ENCODE measurements at regions not wholly inside any gene's neighbourhood (a gene's known extent, or its start where the extent isn't known, plus 50 kb on each side); places are given as distances from the start of the nearest gene placed in this dataset.

- TF ChIP-seq FOXA1 (IDR thresholded peaks at IDR 0.05) (no peak), ZNF384 (IDR thresholded peaks at IDR 0.05) (no peak), FOXK2 (IDR thresholded peaks at IDR 0.05) (no peak), SP1 (IDR thresholded peaks at IDR 0.05) (no peak), BHLHE40 (IDR thresholded peaks at IDR 0.05; ENCODE audit: borderline replicate concordance) (no peak), ARNT (IDR thresholded peaks at IDR 0.05) (no peak), FOXM1 (IDR thresholded peaks at IDR 0.05; ENCODE audit: borderline replicate concordance) (no peak)
- ChIA-PET CTCF (no interaction called here), POLR2A (no interaction called here)
- no peak for DNase-seq (ENCODE audit: extremely low spot score)
These were observed 798.0 kb upstream of the MGAT4C start for GRCh38 chr12:87054226-87054625.

DNA sequence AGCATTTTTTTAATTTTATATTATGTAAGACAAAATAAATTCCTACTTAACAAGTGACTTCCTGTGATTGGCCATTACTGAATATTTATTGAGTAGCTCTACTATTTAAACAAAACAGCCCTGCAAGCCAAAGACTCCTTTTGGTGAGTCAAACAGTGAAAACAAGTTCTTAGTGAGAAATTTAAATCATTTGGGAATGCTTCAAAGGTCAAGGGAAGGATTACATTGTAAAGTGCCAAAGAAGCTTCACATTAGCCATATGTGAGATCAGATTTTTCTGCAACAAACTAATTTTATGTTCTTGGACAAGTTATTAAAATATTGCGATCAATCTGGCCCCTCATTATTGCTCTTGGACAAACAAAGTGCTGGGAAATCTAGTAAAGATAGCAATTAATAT is 795.4 kb upstream of the MGAT4C start:
- ChIA-PET CTCF (interaction anchor here (0.7 kb wide), 1 partner anchor 41 kb away, joined by 3 read pairs; no protein-coding TSS in a partner anchor), POLR2A (no interaction called here)
- no peak for DNase-seq (ENCODE audit: extremely low spot score)
- TF ChIP-seq FOXK2 (IDR thresholded peaks at IDR 0.05) (no peak), SP1 (IDR thresholded peaks at IDR 0.05) (no peak), FOXM1 (IDR thresholded peaks at IDR 0.05; ENCODE audit: borderline replicate concordance) (no peak), TARDBP (IDR thresholded peaks at IDR 0.05) (no peak), ELF4 (IDR thresholded peaks at IDR 0.05) (no peak), CTBP1 (IDR thresholded peaks at IDR 0.05; ENCODE audit: borderline replicate concordance) (no peak)

GRCh38 chr12:87047691-87048090 is 791.5 kb upstream of the MGAT4C start:
- DNase-seq (ENCODE audit: extremely low spot score) = no peak
- ChIA-PET CTCF (no interaction called here), POLR2A (no interaction called here)
- TF ChIP-seq FOXA1 (IDR thresholded peaks at IDR 0.05) (no peak), LEF1 (IDR thresholded peaks at IDR 0.05; ENCODE audit: borderline replicate concordance) (no peak), TARDBP (IDR thresholded peaks at IDR 0.05) (no peak), BHLHE40 (IDR thresholded peaks at IDR 0.05; ENCODE audit: borderline replicate concordance) (no peak), NFRKB (IDR thresholded peaks at IDR 0.05) (no peak), ZNF384 (IDR thresholded peaks at IDR 0.05) (no peak), L3MBTL2 (conservative IDR thresholded peaks at IDR 0.05) (no peak)
- TF ChIP-seq, protein P1, sequence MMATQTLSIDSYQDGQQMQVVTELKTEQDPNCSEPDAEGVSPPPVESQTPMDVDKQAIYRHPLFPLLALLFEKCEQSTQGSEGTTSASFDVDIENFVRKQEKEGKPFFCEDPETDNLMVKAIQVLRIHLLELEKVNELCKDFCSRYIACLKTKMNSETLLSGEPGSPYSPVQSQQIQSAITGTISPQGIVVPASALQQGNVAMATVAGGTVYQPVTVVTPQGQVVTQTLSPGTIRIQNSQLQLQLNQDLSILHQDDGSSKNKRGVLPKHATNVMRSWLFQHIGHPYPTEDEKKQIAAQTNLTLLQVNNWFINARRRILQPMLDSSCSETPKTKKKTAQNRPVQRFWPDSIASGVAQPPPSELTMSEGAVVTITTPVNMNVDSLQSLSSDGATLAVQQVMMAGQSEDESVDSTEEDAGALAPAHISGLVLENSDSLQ (IDR thresholded peaks at IDR 0.05) = no peak

DNA sequence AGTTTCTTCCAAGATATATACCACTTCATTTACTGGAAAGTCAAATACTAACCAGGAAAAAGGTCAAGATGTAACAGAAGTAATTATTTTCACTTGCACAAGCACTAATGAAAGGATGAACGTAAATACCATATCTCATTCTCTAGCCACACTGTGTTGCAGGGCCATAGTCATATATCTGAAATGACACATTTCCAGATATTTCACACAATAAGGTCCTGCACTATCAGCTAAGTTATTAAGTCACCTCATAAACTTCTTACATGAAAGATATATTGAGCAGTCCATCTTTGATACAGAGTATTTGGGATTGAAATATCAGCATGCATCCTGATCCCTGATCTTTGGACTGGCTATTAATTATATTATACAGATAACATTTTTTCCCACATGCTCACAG is 783.3 kb upstream of the MGAT4C start:
- no peak for TF ChIP-seq ZNF384 (IDR thresholded peaks at IDR 0.05)
- no peak for TF ChIP-seq SP1 (IDR thresholded peaks at IDR 0.05)
- no peak for TF ChIP-seq ELF4 (IDR thresholded peaks at IDR 0.05)
- POLR2A ChIA-PET = no interaction called here
- CTCF ChIA-PET = no interaction called here
- no peak for DNase-seq (ENCODE audit: extremely low spot score)

DNA sequence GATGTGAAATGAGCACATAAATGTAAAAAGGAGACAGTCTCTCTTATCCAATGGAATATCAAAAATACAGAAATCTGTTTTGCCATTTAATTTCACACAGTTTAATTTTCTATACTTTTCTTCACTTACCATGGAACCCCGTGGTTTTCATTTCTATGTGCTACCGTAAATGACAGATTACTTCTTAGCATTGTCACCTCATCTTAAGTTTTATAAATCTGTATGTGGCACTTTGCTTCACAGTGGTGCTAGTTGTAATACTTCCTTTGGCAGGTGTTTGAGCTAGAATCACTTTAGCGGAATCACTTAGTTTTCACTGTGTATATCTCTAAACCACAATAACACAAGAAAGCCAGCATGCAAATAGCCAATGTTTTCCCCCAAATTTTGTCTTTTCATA is 781.9 kb upstream of the MGAT4C start:
- TF ChIP-seq, protein P1 (IDR thresholded peaks at IDR 0.05) = no peak
- no peak for TF ChIP-seq CTBP1 (IDR thresholded peaks at IDR 0.05; ENCODE audit: borderline replicate concordance)
- TF ChIP-seq ZNF384 (IDR thresholded peaks at IDR 0.05) = no peak
- no peak for TF ChIP-seq NFRKB (IDR thresholded peaks at IDR 0.05)
- TF ChIP-seq TARDBP (IDR thresholded peaks at IDR 0.05) = no peak
- TF ChIP-seq FOXM1 (IDR thresholded peaks at IDR 0.05; ENCODE audit: borderline replicate concordance) = no peak
- TF ChIP-seq ELF4 (IDR thresholded peaks at IDR 0.05) = no peak
- no peak for TF ChIP-seq SUZ12 (IDR thresholded peaks at IDR 0.05)
- no peak for TF ChIP-seq BHLHE40 (IDR thresholded peaks at IDR 0.05; ENCODE audit: borderline replicate concordance)
- no peak for TF ChIP-seq FOXA1 (IDR thresholded peaks at IDR 0.05)
- TF ChIP-seq L3MBTL2 (conservative IDR thresholded peaks at IDR 0.05) = no peak
- no peak for TF ChIP-seq ARNT (IDR thresholded peaks at IDR 0.05)
- no peak for TF ChIP-seq HDGF (IDR thresholded peaks at IDR 0.05; ENCODE audit: borderline replicate concordance)
- no peak for TF ChIP-seq LEF1 (IDR thresholded peaks at IDR 0.05; ENCODE audit: borderline replicate concordance)
- no peak for TF ChIP-seq FOXK2 (IDR thresholded peaks at IDR 0.05)
- no peak for TF ChIP-seq SP1 (IDR thresholded peaks at IDR 0.05)
- no peak for DNase-seq (ENCODE audit: extremely low spot score)
- POLR2A ChIA-PET = no interaction called here

GRCh38 chr12:87025976-87026375 is 769.8 kb upstream of the MGAT4C start:
- CTCF ChIA-PET = no interaction called here
- POLR2A ChIA-PET = no interaction called here

More for the DNA sequence above, 781.9 kb upstream of the MGAT4C start:
- CTCF ChIA-PET = no interaction called here

DNA sequence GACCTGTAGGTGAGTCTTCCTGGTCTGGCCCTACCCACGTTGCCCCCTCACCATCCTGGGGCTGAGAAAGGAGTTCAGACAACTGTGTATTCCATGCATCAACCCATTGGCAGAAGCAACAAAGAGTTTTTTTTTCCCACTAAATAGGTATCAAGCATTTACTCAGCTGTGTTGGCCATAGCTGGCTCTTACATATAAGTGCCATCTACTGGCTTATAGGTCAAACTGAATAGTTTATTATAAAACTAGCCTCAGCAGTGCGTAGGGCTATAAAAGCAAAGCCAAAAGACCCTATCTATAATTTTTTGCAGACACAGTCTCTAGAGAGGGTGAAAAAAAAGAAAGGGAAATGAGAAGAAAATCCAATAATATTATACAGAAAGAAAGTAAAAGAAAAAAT is 765.2 kb upstream of the MGAT4C start:
- CTCF ChIA-PET = no interaction called here
- no peak for DNase-seq (ENCODE audit: extremely low spot score)
- POLR2A ChIA-PET = no interaction called here
- TF ChIP-seq L3MBTL2 (conservative IDR thresholded peaks at IDR 0.05) (no peak), LEF1 (IDR thresholded peaks at IDR 0.05; ENCODE audit: borderline replicate concordance) (no peak), HDGF (IDR thresholded peaks at IDR 0.05; ENCODE audit: borderline replicate concordance) (no peak), ARNT (IDR thresholded peaks at IDR 0.05) (no peak)
- TF ChIP-seq, protein P1 (IDR thresholded peaks at IDR 0.05) = no peak

More at GRCh38 chr12:87025976-87026375, 769.8 kb upstream of the MGAT4C start:
- DNase-seq (ENCODE audit: extremely low spot score) = no peak
- TF ChIP-seq FOXA1 (IDR thresholded peaks at IDR 0.05) = no peak
- TF ChIP-seq, protein P1 (IDR thresholded peaks at IDR 0.05) = no peak
- no peak for TF ChIP-seq SP1 (IDR thresholded peaks at IDR 0.05)
- TF ChIP-seq FOXM1 (IDR thresholded peaks at IDR 0.05; ENCODE audit: borderline replicate concordance) = no peak
- TF ChIP-seq SUZ12 (IDR thresholded peaks at IDR 0.05) = no peak
- TF ChIP-seq LEF1 (IDR thresholded peaks at IDR 0.05; ENCODE audit: borderline replicate concordance) = no peak
- no peak for TF ChIP-seq ELF4 (IDR thresholded peaks at IDR 0.05)
- TF ChIP-seq FOXK2 (IDR thresholded peaks at IDR 0.05) = no peak
- TF ChIP-seq CTBP1 (IDR thresholded peaks at IDR 0.05; ENCODE audit: borderline replicate concordance) = no peak
- no peak for TF ChIP-seq HDGF (IDR thresholded peaks at IDR 0.05; ENCODE audit: borderline replicate concordance)
- TF ChIP-seq ZNF384 (IDR thresholded peaks at IDR 0.05) = no peak

All from HEK293T (cell line).